IPS DF 6.9 (cell line): ENCODE measurements at regions not wholly inside any gene's neighbourhood (a gene's known extent, or its start where the extent isn't known, plus 50 kb on each side); places are given as distances from the start of the nearest gene placed in this dataset.

ENCODE experiments used
- DNase-seq: peaks from one replicate; pipeline ENCODE4 v3.0.0-alpha.2; 2013; ENCODE audit warnings: low read depth, low spot score
- H3K27ac ChIP-seq: one replicate; pipeline ENCODE4 v1.5.1; 2013; ENCODE audit warnings: low read length, control low read depth
- H3K27me3 ChIP-seq: 2 replicates; pipeline ENCODE4 v1.6.1; 2013; ENCODE audit warnings: mild to moderate bottlenecking, low read length; ENCODE audit not compliant: control insufficient read depth, insufficient read depth
- H3K36me3 ChIP-seq: 2 replicates; pipeline ENCODE4 v1.6.1; 2013; ENCODE audit warnings: low read length; ENCODE audit not compliant: control insufficient read depth, insufficient read depth
- H3K4me1 ChIP-seq: 2 replicates; pipeline ENCODE4 v1.6.1; 2013; ENCODE audit warnings: low read length; ENCODE audit not compliant: control insufficient read depth, insufficient read depth
- H3K4me3 ChIP-seq: 2 replicates; pipeline ENCODE4 v1.5.1; 2013; ENCODE audit warnings: mild to moderate bottlenecking, low read length
- H3K9me3 ChIP-seq: 2 replicates; pipeline ENCODE4 v1.6.1; 2013; ENCODE audit warnings: low read length, inconsistent platforms; ENCODE audit not compliant: control insufficient read depth, insufficient read depth
- WGBS: extraction: QIAGEN DNeasy Blood & Tissue Kit; methylation state at CpG from one replicate; pipeline ENCODE4 v1.1.7; 2013; ENCODE audit warnings: mixed read lengths, missing lambda C conversion rate; ENCODE audit not compliant: insufficient read length, insufficient coverage; 5-methylcytosine and 5-hydroxymethylcytosine counted together

- Histone ChIP-seq H3K4me1 (no peaks in the 10 kb centered on the region), H3K27ac (no peak overlapping the region), H3K9me3 (no peaks in the 10 kb centered on the region), H3K27me3 (no peaks in the 10 kb centered on the region), H3K4me3 (no peak overlapping the region), H3K36me3 (no peaks in the 10 kb centered on the region)
- WGBS, result no CpG with 5 or more reads among the region's 8 CpGs
- no peak for DNase-seq
Observed at GRCh38 chr13:22690756-22691155, 490.0 kb upstream of the SGCG start.

GRCh38 chr13:22693691-22694090 lies 487.1 kb upstream of the SGCG start:
- no peak overlapping the region for H3K27ac ChIP-seq
- H3K4me1 ChIP-seq, result no peaks in the 10 kb centered on the region
- H3K27me3 ChIP-seq, result no peaks in the 10 kb centered on the region
- DNase-seq, result no peak
- H3K36me3 ChIP-seq, result no peaks in the 10 kb centered on the region
- no peak overlapping the region for H3K4me3 ChIP-seq
- no peaks in the 10 kb centered on the region for H3K9me3 ChIP-seq

GRCh38 chr13:22696433-22696832 lies 484.3 kb upstream of the SGCG start:
- no peaks in the 10 kb centered on the region for H3K4me1 ChIP-seq
- no peak overlapping the region for H3K27ac ChIP-seq
- no peaks in the 10 kb centered on the region for H3K27me3 ChIP-seq
- DNase-seq, result no peak
- no peak overlapping the region for H3K4me3 ChIP-seq
- no CpG with 5 or more reads among the region's 41 CpGs for WGBS
- H3K36me3 ChIP-seq, result no peaks in the 10 kb centered on the region
- no peaks in the 10 kb centered on the region for H3K9me3 ChIP-seq

GRCh38 chr13:22698467-22698866 lies 482.3 kb upstream of the SGCG start:
- H3K4me3 ChIP-seq, result no peak overlapping the region
- no peak for DNase-seq
- no peaks in the 10 kb centered on the region for H3K9me3 ChIP-seq
- H3K4me1 ChIP-seq, result no peaks in the 10 kb centered on the region
- no CpG with 5 or more reads among the region's 2 CpGs for WGBS
- H3K27ac ChIP-seq, result no peak overlapping the region
- no peaks in the 10 kb centered on the region for H3K36me3 ChIP-seq
- H3K27me3 ChIP-seq, result no peaks in the 10 kb centered on the region

- H3K36me3 ChIP-seq, result no peaks in the 10 kb centered on the region
- no peaks in the 10 kb centered on the region for H3K9me3 ChIP-seq
- no peak for DNase-seq
- no CpG with 5 or more reads among the region's 6 CpGs for WGBS
- no peaks in the 10 kb centered on the region for H3K27me3 ChIP-seq
- no peak overlapping the region for H3K4me3 ChIP-seq
- H3K4me1 ChIP-seq, result no peaks in the 10 kb centered on the region
- H3K27ac ChIP-seq, result no peak overlapping the region
Observed at GRCh38 chr13:22700246-22700887, 480.4 kb upstream of the SGCG start.

GRCh38 chr13:22703601-22704209 lies 477.1 kb upstream of the SGCG start:
- H3K4me1 ChIP-seq, result no peaks in the 10 kb centered on the region
- H3K27ac ChIP-seq, result no peak overlapping the region
- no peak for DNase-seq
- H3K4me3 ChIP-seq, result no peak overlapping the region
- no peaks in the 10 kb centered on the region for H3K27me3 ChIP-seq
- no peaks in the 10 kb centered on the region for H3K9me3 ChIP-seq
- WGBS, result 100% methylated on average over 3 of the region's 9 CpGs
- no peaks in the 10 kb centered on the region for H3K36me3 ChIP-seq

- Histone ChIP-seq H3K9me3 (no peaks in the 10 kb centered on the region), H3K4me1 (no peaks in the 10 kb centered on the region), H3K27ac (no peak overlapping the region), H3K27me3 (no peaks in the 10 kb centered on the region), H3K4me3 (no peak overlapping the region), H3K36me3 (no peaks in the 10 kb centered on the region)
- no CpG with 5 or more reads among the region's 5 CpGs for WGBS
- no peak for DNase-seq
Observed at GRCh38 chr13:22707946-22708345, 472.8 kb upstream of the SGCG start.

GRCh38 chr13:22717036-22717435 lies 463.7 kb upstream of the SGCG start:
- H3K36me3 ChIP-seq, result no peaks in the 10 kb centered on the region
- no peaks in the 10 kb centered on the region for H3K4me1 ChIP-seq
- no peaks in the 10 kb centered on the region for H3K27me3 ChIP-seq
- WGBS, result no CpG with 5 or more reads among the region's 7 CpGs
- no peaks in the 10 kb centered on the region for H3K9me3 ChIP-seq
- no peak for DNase-seq
- H3K27ac ChIP-seq, result no peak overlapping the region
- H3K4me3 ChIP-seq, result no peak overlapping the region

- Histone ChIP-seq H3K4me3 (no peak overlapping the region), H3K9me3 (no peaks in the 10 kb centered on the region), H3K27ac (no peak overlapping the region), H3K4me1 (no peaks in the 10 kb centered on the region), H3K36me3 (no peaks in the 10 kb centered on the region), H3K27me3 (no peaks in the 10 kb centered on the region)
- WGBS, result no CpG with 5 or more reads among the region's 6 CpGs
- no peak for DNase-seq
Observed at GRCh38 chr13:22726726-22727125, 454.1 kb upstream of the SGCG start.

- no peaks in the 10 kb centered on the region for H3K27me3 ChIP-seq
- no peak overlapping the region for H3K27ac ChIP-seq
- no CpG with 5 or more reads among the region's 24 CpGs for WGBS
- DNase-seq, result no peak
- no peaks in the 10 kb centered on the region for H3K9me3 ChIP-seq
- H3K36me3 ChIP-seq, result no peaks in the 10 kb centered on the region
- no peaks in the 10 kb centered on the region for H3K4me1 ChIP-seq
- no peak overlapping the region for H3K4me3 ChIP-seq
Observed at GRCh38 chr13:22735011-22735995, 445.5 kb upstream of the SGCG start.
